Adrenal gland (tissue), 9 donors: ENCODE measurements at regions not wholly inside any gene's neighbourhood (a gene's known extent, or its start where the extent isn't known, plus 50 kb on each side); places are given as distances from the start of the nearest gene placed in this dataset.
"Not testable (repeated sequence)": the region's sequence is repeated elsewhere in the genome, so short reads cannot be mapped to it uniquely, and the experiment has no call there.

Experiments used
- DNase-seq, 7 donors: peaks; one replicate each; pipeline ENCODE4 v3.0.0-alpha.2; 2019 to 2020
- H3K27ac ChIP-seq, 5 donors: fragments of 200-600 bp; sonication (generic) in 4 of 5; 1 replicate in 3 of 5; 2 replicates in 2 of 5; pipeline versions ENCODE4 v1.5.1 to v1.8.0; 2016 to 2020; ENCODE audit warnings: mild to moderate bottlenecking in 1 of 5
- H3K27me3 ChIP-seq: fragments of 200-600 bp; 2 replicates; pipeline ENCODE4 v1.8.0; 2021
- H3K36me3 ChIP-seq, 2 donors: fragments of 200-600 bp; replicated peaks in 1 of 2; 1 replicate in 1 of 2; 2 replicates in 1 of 2; pipeline versions ENCODE4 v1.5.1 to v1.8.0; 2018 to 2022
- H3K4me1 ChIP-seq, 2 donors: fragments of 200-600 bp; replicated peaks in 1 of 2; 1 replicate in 1 of 2; 2 replicates in 1 of 2; pipeline versions ENCODE4 v1.5.1 to v1.8.0; 2018 to 2021
- H3K4me3 ChIP-seq, 4 donors: fragments of 200-600 bp; sonication (generic) in 3 of 4; one replicate each; pipeline ENCODE4 v1.5.1; 2016 to 2018
- H3K9me3 ChIP-seq, 3 donors: fragments of 200-600 bp; sonication (generic) in 1 of 3; replicated peaks in 1 of 3; 1 replicate in 2 of 3; 2 replicates in 1 of 3; pipeline versions ENCODE4 v1.5.1 to v1.8.0; 2016 to 2021
- POLR2A ChIP-seq, 2 donors: fragments of 450-650 bp; IDR thresholded peaks; one replicate each; pipeline ENCODE4 v1.6.1; 2017; ENCODE audit warnings: antibody characterized with exemption in 2 of 2, mild to moderate bottlenecking in 2 of 2, moderate library complexity in 1 of 2
- WGBS, 4 donors: extraction: QIAGEN DNeasy Blood & Tissue Kit in 2 of 4; methylation state at CpG; one replicate each; pipeline versions ENCODE4 v1.1.5 to v1.1.7; 2013 to 2017; 5-methylcytosine and 5-hydroxymethylcytosine counted together
- intact Hi-C, 2 donors: fragments of 100-400 bp; cut with DNase I; formaldehyde crosslinking; loops; one replicate each; pipeline versions ENCODE4 v1.14.1 to v1.15.0; 2022 to 2023
- TF ChIP-seq, protein P1 (sequence below), 6 experiments: fragments of 450-650 bp in 4 of 6; fragments of 200-600 bp in 2 of 6; sonication (generic) in 1 of 6; IDR thresholded peaks; 1 replicate in 5 of 6; 2 replicates in 1 of 6; pipeline versions ENCODE4 v1.5.1 to v1.8.0; 2016 to 2021; ENCODE audit warnings: antibody characterized with exemption in 6 of 6, mild to moderate bottlenecking in 2 of 6, moderate library complexity in 1 of 6
- donor health status: healthy with polysubstance abuse.
- donor health status: Bipolar disorder and iron deficiency.
- donor health status: DM: yes; HTN: yes; CAD: no.
- donor health status: DM: no; HTN: no; CAD: no.
- donor health status: DM: no; HTN: no; CAD: no.

DNA sequence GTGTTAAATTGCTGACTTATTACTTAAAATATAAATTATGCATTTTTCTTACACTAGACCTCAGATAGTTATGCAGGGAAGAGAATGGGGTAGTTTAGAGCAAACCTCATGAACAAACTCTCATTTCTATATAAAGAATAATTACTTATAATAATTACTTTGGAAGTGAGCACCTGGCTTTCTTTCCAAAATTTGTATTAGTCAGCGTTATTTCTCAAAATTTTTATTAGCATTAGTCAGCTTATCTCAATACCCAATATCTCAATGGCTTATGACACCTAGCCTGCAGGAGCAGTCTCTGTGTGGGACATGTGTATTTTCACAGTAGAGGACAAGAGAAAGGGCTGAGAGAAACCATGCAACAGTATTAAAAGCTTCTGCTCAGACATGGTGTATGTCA lies 849.2 kb upstream of the HS3ST5 start:
- no peak for TF ChIP-seq POLR2A (IDR thresholded peaks at IDR 0.05)
- TF ChIP-seq, protein P1, sequence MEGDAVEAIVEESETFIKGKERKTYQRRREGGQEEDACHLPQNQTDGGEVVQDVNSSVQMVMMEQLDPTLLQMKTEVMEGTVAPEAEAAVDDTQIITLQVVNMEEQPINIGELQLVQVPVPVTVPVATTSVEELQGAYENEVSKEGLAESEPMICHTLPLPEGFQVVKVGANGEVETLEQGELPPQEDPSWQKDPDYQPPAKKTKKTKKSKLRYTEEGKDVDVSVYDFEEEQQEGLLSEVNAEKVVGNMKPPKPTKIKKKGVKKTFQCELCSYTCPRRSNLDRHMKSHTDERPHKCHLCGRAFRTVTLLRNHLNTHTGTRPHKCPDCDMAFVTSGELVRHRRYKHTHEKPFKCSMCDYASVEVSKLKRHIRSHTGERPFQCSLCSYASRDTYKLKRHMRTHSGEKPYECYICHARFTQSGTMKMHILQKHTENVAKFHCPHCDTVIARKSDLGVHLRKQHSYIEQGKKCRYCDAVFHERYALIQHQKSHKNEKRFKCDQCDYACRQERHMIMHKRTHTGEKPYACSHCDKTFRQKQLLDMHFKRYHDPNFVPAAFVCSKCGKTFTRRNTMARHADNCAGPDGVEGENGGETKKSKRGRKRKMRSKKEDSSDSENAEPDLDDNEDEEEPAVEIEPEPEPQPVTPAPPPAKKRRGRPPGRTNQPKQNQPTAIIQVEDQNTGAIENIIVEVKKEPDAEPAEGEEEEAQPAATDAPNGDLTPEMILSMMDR (IDR thresholded peaks at IDR 0.05) = no peak
- Histone ChIP-seq H3K27ac (no peak overlapping the region), H3K27me3 (no peaks in the 10 kb centered on the region), H3K4me1 (no peaks in the 10 kb centered on the region), H3K4me3 (no peak overlapping the region), H3K9me3 (no peaks in the 10 kb centered on the region), H3K36me3 (no peaks in the 10 kb centered on the region)
- WGBS, 4 donors = 80 to 97% (median 82%) methylated on average over 1 of the region's 1 CpG
- DNase-seq = no peak
- intact Hi-C loops = no loop called here

DNA sequence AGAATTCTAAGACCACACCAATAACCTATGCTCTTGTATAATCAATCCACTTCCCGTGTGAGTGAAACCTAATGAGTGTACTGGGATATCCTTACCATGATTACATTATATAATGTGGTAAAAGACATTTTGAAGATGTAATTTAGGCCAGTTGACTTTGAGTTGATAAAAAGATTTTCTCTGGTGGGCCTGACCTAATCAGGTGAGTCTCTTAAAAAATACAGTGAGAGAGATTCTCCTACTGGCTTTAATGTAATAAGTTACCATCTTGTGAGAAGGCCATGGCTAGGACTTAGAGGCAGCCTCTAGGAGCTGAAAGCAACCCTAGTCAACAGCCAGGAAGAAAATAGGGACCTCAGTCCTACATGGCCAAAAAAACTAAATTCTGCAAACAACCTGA lies 847.7 kb upstream of the HS3ST5 start:
- intact Hi-C loops = no loop called here
- Histone ChIP-seq H3K36me3 (no peaks in the 10 kb centered on the region), H3K9me3 (no peaks in the 10 kb centered on the region), H3K27me3 (no peaks in the 10 kb centered on the region), H3K27ac (no peak overlapping the region), H3K4me1 (no peaks in the 10 kb centered on the region), H3K4me3 (no peak overlapping the region)
- WGBS, 4 donors = 90 to 95% (median 91%) methylated on average over 1 of the region's 1 CpG
- DNase-seq = no peak
- TF ChIP-seq, protein P1 (IDR thresholded peaks at IDR 0.05) = no peak
- no peak for TF ChIP-seq POLR2A (IDR thresholded peaks at IDR 0.05)

DNA sequence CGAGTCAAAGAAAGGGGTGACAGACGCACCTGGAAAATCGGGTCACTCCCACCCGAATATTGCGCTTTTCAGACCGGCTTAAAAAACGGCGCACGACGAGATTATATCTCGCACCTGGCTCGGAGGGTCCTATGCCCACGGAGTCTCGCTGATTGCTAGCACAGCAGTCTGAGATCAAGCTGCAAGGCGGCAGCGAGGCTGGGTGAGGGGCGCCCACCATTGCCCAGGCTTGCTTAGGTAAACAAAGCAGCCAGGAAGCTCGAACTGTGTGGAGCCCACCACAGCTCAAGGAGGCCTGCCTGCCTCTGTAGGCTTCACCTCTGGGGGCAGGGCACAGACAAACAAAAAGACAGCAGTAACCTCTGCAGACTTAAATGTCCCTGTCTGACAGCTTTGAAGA lies 832.6 kb upstream of the HS3ST5 start:
- H3K27ac ChIP-seq, intact Hi-C loops, DNase-seq, H3K4me3 ChIP-seq, H3K36me3 ChIP-seq, H3K4me1 ChIP-seq, H3K27me3 ChIP-seq, H3K9me3 ChIP-seq: not testable (repeated sequence)
- WGBS, 4 donors = 88 to 95% (median 91%) methylated on average over 10 to 18 of the region's 18 CpGs

DNA sequence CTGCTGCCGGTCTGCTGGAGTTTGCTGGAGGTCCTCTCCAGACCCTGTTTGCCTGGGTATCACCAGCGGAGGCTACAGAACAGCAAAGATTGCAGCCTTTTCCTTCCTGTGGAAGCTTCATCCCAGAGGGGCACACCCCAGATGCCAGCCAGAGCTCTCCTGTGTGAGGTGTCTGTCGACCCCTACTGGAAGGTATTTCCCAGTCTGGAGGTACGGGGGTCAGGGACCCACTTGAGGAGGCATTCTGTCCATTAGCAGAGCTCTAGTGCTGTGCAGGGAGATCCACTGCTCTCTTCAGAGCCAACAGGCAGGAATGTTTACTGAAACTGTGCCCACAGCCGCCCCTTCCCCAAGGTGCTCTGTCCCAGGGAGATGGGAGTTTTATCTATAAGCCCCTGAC lies 823.1 kb upstream of the HS3ST5 start:
- H3K27me3 ChIP-seq, H3K9me3 ChIP-seq, intact Hi-C loops, H3K4me3 ChIP-seq, H3K36me3 ChIP-seq, H3K27ac ChIP-seq, H3K4me1 ChIP-seq, DNase-seq: not testable (repeated sequence)
- 74 to 85% (median 82%) methylated on average over 3 to 5 of the region's 5 CpGs for WGBS, 4 donors

DNA sequence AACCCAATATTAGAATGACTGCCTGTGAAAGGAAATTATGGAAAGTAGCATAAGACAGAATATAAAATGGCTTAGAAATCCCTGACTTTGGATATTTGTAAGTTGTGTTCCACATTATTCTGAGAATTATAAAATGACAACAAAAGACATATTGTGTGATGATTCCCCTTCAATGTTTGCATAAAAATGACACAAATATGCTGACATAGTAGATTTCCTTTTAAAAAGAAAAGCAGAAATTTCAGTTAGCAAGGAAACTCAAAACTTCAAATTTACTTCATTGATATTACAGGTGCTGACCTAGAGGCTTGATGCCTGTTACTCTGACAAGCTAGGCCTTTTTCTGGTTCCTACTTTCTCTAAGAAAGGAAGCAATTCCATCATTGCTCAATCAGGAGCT lies 816.9 kb upstream of the HS3ST5 start:
- Histone ChIP-seq H3K27me3 (no peaks in the 10 kb centered on the region), H3K4me1 (no peaks in the 10 kb centered on the region), H3K4me3 (no peak overlapping the region), H3K9me3 (no peaks in the 10 kb centered on the region), H3K36me3 (no peaks in the 10 kb centered on the region), H3K27ac (no peak overlapping the region)
- intact Hi-C loops = no loop called here
- DNase-seq = no peak
- TF ChIP-seq POLR2A (IDR thresholded peaks at IDR 0.05) = no peak
- TF ChIP-seq, protein P1 (IDR thresholded peaks at IDR 0.05) = no peak
